SK-N-MC (cell line): ENCODE measurements at regions not wholly inside any gene's neighbourhood (a gene's known extent, or its start where the extent isn't known, plus 50 kb on each side); places are given as distances from the start of the nearest gene placed in this dataset.
"Not testable (repeated sequence)": the region's sequence is repeated elsewhere in the genome, so short reads cannot be mapped to it uniquely, and the experiment has no call there.

Experiments used
- DNase-seq: peaks from one replicate; pipeline ENCODE4 v3.0.0-alpha.2; 2011; ENCODE audit warnings: low read depth, low spot score
- H3K27ac ChIP-seq: fragments of 200-600 bp; sonication (generic); 2 replicates; pipeline ENCODE4 v1.5.1; 2016; ENCODE audit warnings: mixed run types
- H3K36me3 ChIP-seq: fragments of 200-600 bp; sonication (generic); 2 replicates; pipeline ENCODE4 v1.6.1; 2017; ENCODE audit warnings: antibody characterized with exemption, low read length, mixed read lengths; ENCODE audit not compliant: insufficient read depth
- H3K4me3 ChIP-seq: fragments of 200-600 bp; sonication (generic); 2 replicates; pipeline ENCODE4 v1.5.1; 2016
- H3K9ac ChIP-seq: fragments of 200-600 bp; sonication (generic); 2 replicates; pipeline ENCODE4 v1.8.0; 2017; ENCODE audit warnings: mixed run types, mixed read lengths; ENCODE audit not compliant: insufficient read length
- H3K9me3 ChIP-seq: fragments of 200-600 bp; sonication (generic); 2 replicates; pipeline ENCODE4 v1.6.1; 2017; ENCODE audit warnings: low read depth, mild to moderate bottlenecking, antibody characterized with exemption, low read length, moderate library complexity, mixed read lengths
- EZH2 ChIP-seq: fragments of 200-600 bp; sonication (generic); IDR thresholded peaks from one replicate; pipeline ENCODE4 v1.6.1; 2017; ENCODE audit warnings: antibody characterized with exemption
- FOXP2 ChIP-seq: optimal IDR thresholded peaks from 2 replicates; pipeline ENCODE3; 2011; ENCODE audit warnings: mild to moderate bottlenecking, moderate library complexity; ENCODE audit not compliant: insufficient read depth; ENCODE audit errors: extremely low read length, control extremely low read depth
- POLR2AphosphoS5 ChIP-seq: IDR thresholded peaks from 2 replicates; pipeline ENCODE4 v1.6.1; 2012; ENCODE audit warnings: mild to moderate bottlenecking, low read depth, low read length, borderline replicate concordance

GRCh38 chr6:134551245-134551960, 233.5 kb upstream of the SGK1 start:
- Histone ChIP-seq H3K9ac (no peak overlapping the region), H3K27ac (no peak overlapping the region)
- DNase-seq, result no peak

GRCh38 chr6:134550604-134551003, 232.7 kb upstream of the SGK1 start:
- Histone ChIP-seq H3K27ac (no peak overlapping the region), H3K9me3 (no peaks in the 10 kb centered on the region), H3K4me3 (no peak overlapping the region), H3K36me3 (no peaks in the 10 kb centered on the region), H3K9ac (no peak overlapping the region)
- TF ChIP-seq FOXP2, result no peak
- DNase-seq, result no peak

More at GRCh38 chr6:134551245-134551960, 233.5 kb upstream of the SGK1 start:
- Histone ChIP-seq H3K9me3 (no peaks in the 10 kb centered on the region), H3K4me3 (no peak overlapping the region), H3K36me3 (no peaks in the 10 kb centered on the region)
- TF ChIP-seq EZH2 (no peak), FOXP2 (no peak)

GRCh38 chr6:134549854-134550253, 231.9 kb upstream of the SGK1 start:
- Histone ChIP-seq H3K36me3 (no peaks in the 10 kb centered on the region), H3K4me3 (no peak overlapping the region), H3K9ac (no peak overlapping the region), H3K27ac (no peak overlapping the region), H3K9me3 (no peaks in the 10 kb centered on the region)
- DNase-seq, result no peak
- TF ChIP-seq EZH2, result no peak
- TF ChIP-seq FOXP2, result no peak
- TF ChIP-seq POLR2AphosphoS5, result no peak

GRCh38 chr6:134546962-134547645, 229.2 kb upstream of the SGK1 start:
- H3K4me3 ChIP-seq, result no peak overlapping the region
- no peak for TF ChIP-seq POLR2AphosphoS5
- no peak for TF ChIP-seq EZH2
- TF ChIP-seq FOXP2, result no peak
- no peak overlapping the region for H3K27ac ChIP-seq
- no peak overlapping the region for H3K9ac ChIP-seq
- no peak for DNase-seq
- H3K9me3 ChIP-seq, result no peaks in the 10 kb centered on the region
- no peaks in the 10 kb centered on the region for H3K36me3 ChIP-seq

- DNase-seq, result no peak
- H3K27ac ChIP-seq, result no peak overlapping the region
- H3K9me3 ChIP-seq, result no peaks in the 10 kb centered on the region
- H3K9ac ChIP-seq, result no peak overlapping the region
- H3K4me3 ChIP-seq, result no peak overlapping the region
- no peaks in the 10 kb centered on the region for H3K36me3 ChIP-seq
- TF ChIP-seq POLR2AphosphoS5 (no peak), FOXP2 (no peak), EZH2 (no peak)
These were observed 226.8 kb upstream of the SGK1 start for GRCh38 chr6:134544737-134545136.

GRCh38 chr6:134543128-134543527, 225.2 kb upstream of the SGK1 start:
- TF ChIP-seq EZH2, result no peak
- TF ChIP-seq FOXP2, result no peak
- no peak for TF ChIP-seq POLR2AphosphoS5
- Histone ChIP-seq H3K36me3 (no peaks in the 10 kb centered on the region), H3K27ac (no peak overlapping the region), H3K4me3 (no peak overlapping the region), H3K9ac (no peak overlapping the region), H3K9me3 (no peaks in the 10 kb centered on the region)
- DNase-seq, result no peak

- no peak overlapping the region for H3K4me3 ChIP-seq
- TF ChIP-seq EZH2, result no peak
- no peak for TF ChIP-seq POLR2AphosphoS5
- no peak for TF ChIP-seq FOXP2
- DNase-seq, result no peak
These were observed 223.1 kb upstream of the SGK1 start for GRCh38 chr6:134541001-134541400.

GRCh38 chr6:134539865-134540323, 222.0 kb upstream of the SGK1 start:
- no peaks in the 10 kb centered on the region for H3K36me3 ChIP-seq
- no peak for TF ChIP-seq POLR2AphosphoS5
- no peak for TF ChIP-seq EZH2
- TF ChIP-seq FOXP2, result no peak

More at GRCh38 chr6:134541001-134541400, 223.1 kb upstream of the SGK1 start:
- Histone ChIP-seq H3K36me3 (no peaks in the 10 kb centered on the region), H3K9me3 (no peaks in the 10 kb centered on the region), H3K27ac (no peak overlapping the region), H3K9ac (no peak overlapping the region)

GRCh38 chr6:134537765-134538164, 219.9 kb upstream of the SGK1 start:
- H3K27ac ChIP-seq, DNase-seq, H3K9ac ChIP-seq, H3K36me3 ChIP-seq, H3K4me3 ChIP-seq, H3K9me3 ChIP-seq: not testable (repeated sequence)

More at GRCh38 chr6:134539865-134540323, 222.0 kb upstream of the SGK1 start:
- Histone ChIP-seq H3K9me3 (no peaks in the 10 kb centered on the region), H3K4me3 (no peak overlapping the region), H3K27ac (no peak overlapping the region), H3K9ac (no peak overlapping the region)
- no peak for DNase-seq
